Peyer's patch (tissue), 4 donors: ENCODE measurements at regions not wholly inside any gene's neighbourhood (a gene's known extent, or its start where the extent isn't known, plus 50 kb on each side); places are given as distances from the start of the nearest gene placed in this dataset.

ENCODE experiments used
- POLR2A ChIP-seq, 2 donors: fragments of 450-650 bp; IDR thresholded peaks; one replicate each; pipeline ENCODE4 v1.5.1; 2017; ENCODE audit warnings: antibody characterized with exemption in 2 of 2, mild to moderate bottlenecking in 2 of 2, moderate library complexity in 2 of 2
- TF ChIP-seq, protein P1 (sequence below), 6 experiments: fragments of 450-650 bp in 4 of 6; fragments of 200-600 bp in 2 of 6; sonication (generic) in 1 of 6; IDR thresholded peaks; one replicate each; pipeline ENCODE4 v1.5.1; 2017 to 2019; ENCODE audit warnings: antibody characterized with exemption in 6 of 6, mild to moderate bottlenecking in 3 of 6, moderate library complexity in 1 of 6

DNA sequence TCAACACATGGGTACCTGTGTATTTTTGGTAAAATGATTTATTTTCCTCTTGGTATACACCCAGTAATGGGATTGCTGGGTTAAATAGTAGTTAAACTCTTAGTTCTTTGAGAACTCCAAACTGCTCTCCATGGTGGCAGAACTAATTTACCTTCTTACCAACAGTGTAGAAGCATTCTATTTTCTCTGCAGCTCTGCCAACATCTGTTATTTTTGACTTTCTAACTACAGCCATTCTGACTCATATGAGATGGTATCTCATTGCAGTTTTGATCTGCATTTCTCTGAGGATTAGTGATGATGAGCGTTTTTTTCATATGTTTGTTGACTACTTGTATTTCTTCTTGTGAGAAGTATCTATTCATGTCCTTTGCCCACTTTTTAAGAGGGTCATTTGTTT is 180.6 kb downstream of the FSIP2 start:
- TF ChIP-seq, protein P1, sequence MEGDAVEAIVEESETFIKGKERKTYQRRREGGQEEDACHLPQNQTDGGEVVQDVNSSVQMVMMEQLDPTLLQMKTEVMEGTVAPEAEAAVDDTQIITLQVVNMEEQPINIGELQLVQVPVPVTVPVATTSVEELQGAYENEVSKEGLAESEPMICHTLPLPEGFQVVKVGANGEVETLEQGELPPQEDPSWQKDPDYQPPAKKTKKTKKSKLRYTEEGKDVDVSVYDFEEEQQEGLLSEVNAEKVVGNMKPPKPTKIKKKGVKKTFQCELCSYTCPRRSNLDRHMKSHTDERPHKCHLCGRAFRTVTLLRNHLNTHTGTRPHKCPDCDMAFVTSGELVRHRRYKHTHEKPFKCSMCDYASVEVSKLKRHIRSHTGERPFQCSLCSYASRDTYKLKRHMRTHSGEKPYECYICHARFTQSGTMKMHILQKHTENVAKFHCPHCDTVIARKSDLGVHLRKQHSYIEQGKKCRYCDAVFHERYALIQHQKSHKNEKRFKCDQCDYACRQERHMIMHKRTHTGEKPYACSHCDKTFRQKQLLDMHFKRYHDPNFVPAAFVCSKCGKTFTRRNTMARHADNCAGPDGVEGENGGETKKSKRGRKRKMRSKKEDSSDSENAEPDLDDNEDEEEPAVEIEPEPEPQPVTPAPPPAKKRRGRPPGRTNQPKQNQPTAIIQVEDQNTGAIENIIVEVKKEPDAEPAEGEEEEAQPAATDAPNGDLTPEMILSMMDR (IDR thresholded peaks at IDR 0.05), result no peak
- no peak for TF ChIP-seq POLR2A (IDR thresholded peaks at IDR 0.05)
